Tibial artery (tissue), 4 donors: ENCODE measurements at regions not wholly inside any gene's neighbourhood (a gene's known extent, or its start where the extent isn't known, plus 50 kb on each side); places are given as distances from the start of the nearest gene placed in this dataset.

ENCODE experiments used
- DNase-seq, 2 donors: peaks; one replicate each; pipeline ENCODE4 v3.0.0-alpha.2; 2019
- H3K27ac ChIP-seq, 2 donors: fragments of 200-600 bp; sonication (generic) in 1 of 2; 1 replicate in 1 of 2; 2 replicates in 1 of 2; pipeline ENCODE4 v1.5.1; 2018 to 2019; ENCODE audit warnings: mild to moderate bottlenecking in 1 of 2
- H3K27me3 ChIP-seq, 2 donors: fragments of 200-600 bp; sonication (generic) in 1 of 2; one replicate each; pipeline versions ENCODE4 v1.5.1 to v1.6.0; 2016 to 2019
- H3K36me3 ChIP-seq, 3 donors: fragments of 200-600 bp; sonication (generic) in 2 of 3; one replicate each; pipeline ENCODE4 v1.5.1; 2016 to 2019; ENCODE audit warnings: mild to moderate bottlenecking in 2 of 3
- H3K4me1 ChIP-seq, 4 donors: fragments of 200-600 bp; sonication (generic) in 2 of 4; 1 replicate in 3 of 4; 2 replicates in 1 of 4; pipeline ENCODE4 v1.5.1; 2016 to 2019
- H3K4me3 ChIP-seq, 2 donors: fragments of 200-600 bp; sonication (generic) in 1 of 2; 1 replicate in 1 of 2; 2 replicates in 1 of 2; pipeline ENCODE4 v1.5.1; 2018 to 2019; ENCODE audit warnings: mild to moderate bottlenecking in 2 of 2
- H3K9me3 ChIP-seq, 3 donors: fragments of 200-600 bp; sonication (generic) in 1 of 3; one replicate each; pipeline ENCODE4 v1.5.1; 2016 to 2019
- intact Hi-C: fragments of 100-400 bp; cut with DNase I; formaldehyde crosslinking; loops from one replicate; pipeline ENCODE4 v1.15.0; 2023; ENCODE audit warnings: low total_unique reads
- TF ChIP-seq, protein P1 (sequence below), 2 experiments: fragments of 200-600 bp in 1 of 2; fragments of 450-650 bp in 1 of 2; IDR thresholded peaks; one replicate each; pipeline ENCODE4 v1.5.1; 2017 to 2019; ENCODE audit warnings: antibody characterized with exemption in 2 of 2, mild to moderate bottlenecking in 1 of 2, moderate library complexity in 1 of 2

- Histone ChIP-seq H3K27me3 (no peaks in the 10 kb centered on the region), H3K9me3 (no peaks in the 10 kb centered on the region), H3K4me3 (no peak overlapping the region), H3K36me3 (no peaks in the 10 kb centered on the region), H3K27ac (no peak overlapping the region), H3K4me1 (no peaks in the 10 kb centered on the region)
- DNase-seq: no peak
- intact Hi-C loops: no loop called here
- TF ChIP-seq, protein P1, sequence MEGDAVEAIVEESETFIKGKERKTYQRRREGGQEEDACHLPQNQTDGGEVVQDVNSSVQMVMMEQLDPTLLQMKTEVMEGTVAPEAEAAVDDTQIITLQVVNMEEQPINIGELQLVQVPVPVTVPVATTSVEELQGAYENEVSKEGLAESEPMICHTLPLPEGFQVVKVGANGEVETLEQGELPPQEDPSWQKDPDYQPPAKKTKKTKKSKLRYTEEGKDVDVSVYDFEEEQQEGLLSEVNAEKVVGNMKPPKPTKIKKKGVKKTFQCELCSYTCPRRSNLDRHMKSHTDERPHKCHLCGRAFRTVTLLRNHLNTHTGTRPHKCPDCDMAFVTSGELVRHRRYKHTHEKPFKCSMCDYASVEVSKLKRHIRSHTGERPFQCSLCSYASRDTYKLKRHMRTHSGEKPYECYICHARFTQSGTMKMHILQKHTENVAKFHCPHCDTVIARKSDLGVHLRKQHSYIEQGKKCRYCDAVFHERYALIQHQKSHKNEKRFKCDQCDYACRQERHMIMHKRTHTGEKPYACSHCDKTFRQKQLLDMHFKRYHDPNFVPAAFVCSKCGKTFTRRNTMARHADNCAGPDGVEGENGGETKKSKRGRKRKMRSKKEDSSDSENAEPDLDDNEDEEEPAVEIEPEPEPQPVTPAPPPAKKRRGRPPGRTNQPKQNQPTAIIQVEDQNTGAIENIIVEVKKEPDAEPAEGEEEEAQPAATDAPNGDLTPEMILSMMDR (IDR thresholded peaks at IDR 0.05): no peak
These were observed 1159.1 kb downstream of the SI start for GRCh38 chr3:163919154-163919553.

DNA sequence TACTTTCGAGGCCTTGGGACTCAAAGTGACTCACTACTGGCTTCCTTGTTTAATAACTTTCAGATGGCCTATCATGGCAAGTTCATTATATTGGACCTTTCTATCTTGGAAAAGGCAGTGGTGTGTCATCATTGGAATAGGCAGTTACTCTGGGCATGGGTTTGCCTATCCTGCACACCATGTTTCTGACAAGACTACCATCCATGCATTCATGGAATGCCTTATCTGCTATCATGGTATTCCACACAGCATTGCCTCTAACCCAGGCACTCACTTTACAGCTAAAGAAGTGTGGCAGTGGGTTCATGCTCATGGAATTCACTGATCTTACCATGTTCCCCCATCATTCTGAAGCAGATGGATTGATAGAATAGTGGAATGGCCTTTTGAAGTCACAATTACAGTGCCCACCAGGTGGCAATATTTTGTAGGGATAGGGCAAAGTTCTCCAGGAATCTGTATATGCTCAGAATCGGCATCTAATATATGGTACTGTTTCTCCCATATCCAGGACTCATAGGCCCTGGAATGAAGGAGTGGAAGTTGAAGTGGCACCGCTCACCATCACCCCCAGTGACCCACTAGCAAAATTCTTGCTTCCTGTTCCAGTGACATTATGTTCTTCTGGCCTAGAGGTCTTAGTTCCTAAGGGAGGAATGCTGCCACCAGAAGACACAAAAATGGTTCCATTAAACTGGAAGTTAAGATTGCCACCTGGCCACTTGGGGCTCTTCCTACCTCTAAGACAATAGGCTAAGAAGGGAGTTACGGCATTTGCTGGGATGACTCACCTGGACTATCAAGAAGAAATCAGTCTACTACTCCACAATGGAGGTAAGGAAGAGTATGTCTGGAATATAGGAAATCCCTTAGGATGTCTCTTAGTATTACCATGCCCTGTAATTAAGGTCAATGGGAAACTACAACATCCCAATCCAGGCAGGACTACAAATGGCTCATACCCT lies 1161.4 kb downstream of the SI start:
- H3K27me3 ChIP-seq: no peaks in the 10 kb centered on the region
- TF ChIP-seq, protein P1 (IDR thresholded peaks at IDR 0.05): no peak
- H3K4me1 ChIP-seq: no peaks in the 10 kb centered on the region
- H3K36me3 ChIP-seq: no peaks in the 10 kb centered on the region
- intact Hi-C loops: no loop called here
- no peak overlapping the region for H3K27ac ChIP-seq
- no peak overlapping the region for H3K4me3 ChIP-seq
- H3K9me3 ChIP-seq: no peaks in the 10 kb centered on the region
- DNase-seq: no peak

- Histone ChIP-seq H3K4me3 (no peak overlapping the region), H3K4me1 (no peaks in the 10 kb centered on the region), H3K27me3 (no peaks in the 10 kb centered on the region), H3K9me3 (no peaks in the 10 kb centered on the region), H3K27ac (no peak overlapping the region), H3K36me3 (no peaks in the 10 kb centered on the region)
- DNase-seq: no peak
- intact Hi-C loops: no loop called here
- TF ChIP-seq, protein P1 (IDR thresholded peaks at IDR 0.05): no peak
These were observed 1163.0 kb downstream of the SI start for GRCh38 chr3:163915280-163915679.

GRCh38 chr3:163914567-163914966 lies 1163.7 kb downstream of the SI start:
- Histone ChIP-seq H3K4me3 (no peak overlapping the region), H3K27ac (no peak overlapping the region), H3K4me1 (no peaks in the 10 kb centered on the region), H3K36me3 (no peaks in the 10 kb centered on the region), H3K9me3 (no peaks in the 10 kb centered on the region), H3K27me3 (no peaks in the 10 kb centered on the region)
- intact Hi-C loops: no loop called here
- no peak for DNase-seq
- TF ChIP-seq, protein P1 (IDR thresholded peaks at IDR 0.05): no peak

DNA sequence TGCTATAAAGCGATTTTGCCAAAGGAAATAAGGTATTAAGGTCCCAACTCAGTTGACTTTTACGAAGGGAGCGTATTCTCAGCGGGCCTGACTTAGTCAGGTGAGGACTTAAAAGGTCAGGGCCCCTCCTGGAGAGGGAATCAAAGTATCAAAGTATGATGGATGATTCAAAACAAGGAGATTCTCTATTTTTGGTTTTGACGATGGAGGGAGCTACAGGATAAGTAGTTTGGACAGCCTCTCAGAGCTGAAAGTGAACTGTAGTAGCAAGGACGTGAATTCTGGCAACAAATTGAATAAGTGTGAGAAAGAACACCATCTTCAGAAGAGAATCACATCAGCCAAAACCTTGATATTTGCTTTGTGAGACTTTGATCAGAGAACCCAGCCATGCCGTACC lies 1186.5 kb downstream of the SI start:
- no peaks in the 10 kb centered on the region for H3K4me1 ChIP-seq
- no peak overlapping the region for H3K4me3 ChIP-seq
- intact Hi-C loops: no loop called here
- no peak overlapping the region for H3K27ac ChIP-seq
- H3K9me3 ChIP-seq: no peaks in the 10 kb centered on the region
- H3K27me3 ChIP-seq: no peaks in the 10 kb centered on the region
- DNase-seq: no peak
- TF ChIP-seq, protein P1 (IDR thresholded peaks at IDR 0.05): no peak
- H3K36me3 ChIP-seq: no peaks in the 10 kb centered on the region
